SU-DHL-6 (cell line): ENCODE measurements at regions not wholly inside any gene's neighbourhood (a gene's known extent, or its start where the extent isn't known, plus 50 kb on each side); places are given as distances from the start of the nearest gene placed in this dataset.

Source experiments
- CTCF ChIP-seq: fragments of 200-600 bp; sonication (generic); IDR thresholded peaks from one replicate; pipeline ENCODE4 v1.5.1; 2017; ENCODE audit warnings: antibody characterized with exemption, mild to moderate bottlenecking, low read length, moderate library complexity; ENCODE audit not compliant: insufficient read depth, poor library complexity, severe bottlenecking
- EZH2phosphoT487 ChIP-seq: fragments of 200-600 bp; sonication (generic), shearing (Covaris generic); conservative IDR thresholded peaks from 2 replicates; pipeline ENCODE4 v1.6.1; 2018; ENCODE audit warnings: mild to moderate bottlenecking, antibody characterized with exemption, low read length, moderate library complexity, mixed read lengths

DNA sequence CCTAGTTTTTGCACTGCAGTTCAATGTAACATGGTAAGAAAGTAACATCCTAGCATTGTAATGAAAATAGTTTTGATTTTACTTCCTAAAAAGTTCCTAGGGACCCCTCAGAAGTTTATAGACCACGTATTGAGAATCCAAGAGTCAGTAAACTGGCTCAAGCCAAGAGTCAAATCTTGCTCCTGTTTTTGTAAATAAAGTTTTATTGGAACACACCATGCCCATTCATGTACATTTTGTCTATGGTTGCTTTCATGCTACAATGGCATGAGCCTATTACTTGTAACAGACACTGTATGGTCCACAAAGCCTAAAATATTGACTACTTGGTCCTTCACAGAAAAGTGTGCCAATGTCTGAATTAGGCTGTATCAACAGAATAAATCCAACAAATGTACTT is 301.0 kb downstream of the LMO4 start:
- TF ChIP-seq CTCF, result no peak
- no peak for TF ChIP-seq EZH2phosphoT487
